HepG2 (cell line): ENCODE measurements at regions not wholly inside any gene's neighbourhood (a gene's known extent, or its start where the extent isn't known, plus 50 kb on each side); places are given as distances from the start of the nearest gene placed in this dataset.

ENCODE experiments used
- ATAC-seq: fragments of 200-7000 bp; cut with Tn5 transposase; 3 replicates; pipeline ENCODE4 v1.9.1; 2020; ENCODE audit warnings: mild to moderate bottlenecking, moderate library complexity
- BruUV-seq: library from RNA; stranded (reverse); fragments of 400-500 nt; replicated peaks from 2 replicates; lab custom pipeline; 2021; lab: Mats Ljungman, UMichigan
- CTCF ChIA-PET: fragments of 300-600 bp; formaldehyde crosslinking; extraction: SDS; loops from one replicate; lab custom pipeline; 2021; ENCODE audit warnings: low total read pairs, inconsistent platforms, low intra/inter-chr PET ratio; lab: Yijun Ruan, JAX
- POLR2A ChIA-PET: fragments of 350-600 bp; sonication (Branson Sonifier 250); formaldehyde crosslinking; loops from one replicate; lab custom pipeline; 2020; ENCODE audit warnings: antibody characterized with exemption, inconsistent platforms; lab: Yijun Ruan, JAX
- DNase-seq: peaks from one replicate; pipeline ENCODE4 v3.0.0-alpha.2; 2015; ENCODE audit warnings: low spot score
- FAIRE-seq: peaks from 3 replicates; lab custom pipeline; 2011; peaks lifted over from hg19 to GRCh38; lab: Jason Lieb, UNC
- H2AFZ ChIP-seq: one replicate; pipeline ENCODE4 v1.6.1; 2011; ENCODE audit warnings: low read length, inconsistent platforms
- H3K27ac ChIP-seq: fragments of 300-600 bp; 3 replicates; pipeline ENCODE4 v1.8.0; 2011; ENCODE audit warnings: mixed run types, mild to moderate bottlenecking, mixed read lengths, low read length, inconsistent platforms; ENCODE audit not compliant: insufficient read depth; ENCODE audit errors: extremely low read length
- H3K27me3 ChIP-seq, 2 experiments: fragments of 200-600 bp in 1 of 2; 2 replicates in 1 of 2; 3 replicates in 1 of 2; pipeline versions ENCODE4 v1.6.0 to v1.8.0; 2011; ENCODE audit warnings: low read length in 2 of 2, mild to moderate bottlenecking in 2 of 2, moderate library complexity in 2 of 2, inconsistent platforms in 1 of 2; ENCODE audit not compliant: insufficient read depth in 2 of 2, control insufficient read depth in 1 of 2
- H3K36me3 ChIP-seq, 2 experiments: fragments of 200-600 bp in 1 of 2; replicated peaks in 1 of 2; 2 replicates in 1 of 2; 3 replicates in 1 of 2; pipeline versions ENCODE4 v1.5.1 to v1.8.0; 2011; ENCODE audit warnings: low read length in 2 of 2, inconsistent platforms in 1 of 2; ENCODE audit not compliant: insufficient read depth in 2 of 2, control insufficient read depth in 1 of 2
- H3K4me1 ChIP-seq: 2 replicates; pipeline ENCODE4 v1.5.1; 2012; ENCODE audit warnings: low read length, inconsistent platforms; ENCODE audit not compliant: insufficient read depth
- H3K4me2 ChIP-seq: 2 replicates; pipeline ENCODE4 v1.6.0; 2011; ENCODE audit warnings: low read depth, low read length, inconsistent platforms
- H3K4me3 ChIP-seq, 3 experiments: fragments of 200-600 bp in 1 of 3; sonication (generic), shearing (Covaris generic) in 1 of 3; replicated peaks in 1 of 3; 2 replicates each; pipeline ENCODE4 v1.5.1; 2011 to 2016; ENCODE audit warnings: low read length in 3 of 3, inconsistent platforms in 2 of 3, low read depth in 2 of 3, mild to moderate bottlenecking in 2 of 3, control low read depth in 1 of 3, mixed read lengths in 1 of 3; ENCODE audit not compliant: insufficient read depth in 1 of 3
- H3K79me2 ChIP-seq: one replicate; pipeline ENCODE4 v1.6.1; 2011; ENCODE audit warnings: low read length, inconsistent platforms; ENCODE audit not compliant: insufficient read depth
- H3K9ac ChIP-seq: 2 replicates; pipeline ENCODE4 v1.6.0; 2011; ENCODE audit warnings: mild to moderate bottlenecking, low read depth, low read length, inconsistent platforms; ENCODE audit not compliant: insufficient read depth
- H3K9me3 ChIP-seq: 2 replicates; pipeline ENCODE4 v1.5.1; 2012; ENCODE audit warnings: mild to moderate bottlenecking, low read length
- H4K20me1 ChIP-seq: 2 replicates; pipeline ENCODE4 v1.6.0; 2011; ENCODE audit warnings: inconsistent platforms, mild to moderate bottlenecking, low read length, moderate library complexity; ENCODE audit not compliant: insufficient read depth
- AFF4 ChIP-seq: sonication (generic); formaldehyde crosslinking; IDR thresholded peaks from 2 replicates; pipeline ENCODE4 v1.4.0; 2020; ENCODE audit warnings: missing genetic modification reagents
- CBX5 ChIP-seq: sonication (generic); formaldehyde crosslinking; IDR thresholded peaks from 2 replicates; pipeline ENCODE4 v1.4.0; 2020; ENCODE audit warnings: missing genetic modification reagents, borderline replicate concordance
- FOXM1 ChIP-seq: sonication (generic); formaldehyde crosslinking; IDR thresholded peaks from 2 replicates; pipeline ENCODE4 v1.5.0; 2020; ENCODE audit warnings: missing genetic modification reagents
- GATAD1 ChIP-seq: IDR thresholded peaks from 2 replicates; pipeline ENCODE4 v1.6.1; 2016; ENCODE audit warnings: missing genetic modification reagents, missing compliant biosample characterization
- HCFC1 ChIP-seq: fragments of 150-350 bp; IDR thresholded peaks from 2 replicates; pipeline ENCODE4 v1.6.1; 2014; ENCODE audit warnings: low read depth, low read length
- LBX2 ChIP-seq: sonication (generic); formaldehyde crosslinking; IDR thresholded peaks from 2 replicates; pipeline ENCODE4 v1.5.0; 2020; ENCODE audit warnings: missing genetic modification reagents, mild to moderate bottlenecking, borderline replicate concordance
- MED1 ChIP-seq: sonication (generic); formaldehyde crosslinking; IDR thresholded peaks from 2 replicates; pipeline ENCODE4 v1.4.0; 2020; ENCODE audit warnings: missing genetic modification reagents
- MXD4 ChIP-seq: IDR thresholded peaks from 2 replicates; pipeline ENCODE4 v1.6.1; 2016; ENCODE audit warnings: mild to moderate bottlenecking, missing biosample characterization, missing genetic modification reagents
- PBX3 ChIP-seq: sonication (generic); formaldehyde crosslinking; IDR thresholded peaks from 2 replicates; pipeline ENCODE4 v1.8.1; 2023; ENCODE audit warnings: missing genetic modification reagents, inconsistent platforms, borderline replicate concordance
- PRPF4 ChIP-seq: fragments of 200-400 bp; formaldehyde crosslinking; IDR thresholded peaks from 2 replicates; pipeline ENCODE4 v1.6.1; 2016; ENCODE audit warnings: low read length, low read depth; ENCODE audit not compliant: poor library complexity, severe bottlenecking
- THAP8 ChIP-seq: sonication (generic); formaldehyde crosslinking; IDR thresholded peaks from 2 replicates; pipeline ENCODE4 v1.5.1; 2020; ENCODE audit warnings: missing genetic modification reagents, mild to moderate bottlenecking, borderline replicate concordance
- WIZ ChIP-seq: sonication (generic); formaldehyde crosslinking; IDR thresholded peaks from 2 replicates; pipeline ENCODE4 v1.5.1; 2020; ENCODE audit warnings: mild to moderate bottlenecking, missing genetic modification reagents
- ZBTB43 ChIP-seq: sonication (generic); formaldehyde crosslinking; conservative IDR thresholded peaks from 2 replicates; pipeline ENCODE4 v1.4.0; 2020; ENCODE audit warnings: missing genetic modification reagents
- ZMYM4 ChIP-seq: sonication (generic); formaldehyde crosslinking; IDR thresholded peaks from 2 replicates; pipeline ENCODE4 v1.8.1; 2023; ENCODE audit warnings: mild to moderate bottlenecking, missing genetic modification reagents
- ZNF180 ChIP-seq: sonication (generic); formaldehyde crosslinking; IDR thresholded peaks from 2 replicates; pipeline ENCODE4 v1.4.0; 2020; ENCODE audit warnings: low read depth, missing genetic modification reagents, borderline replicate concordance
- ZNF460 ChIP-seq: sonication (generic); formaldehyde crosslinking; IDR thresholded peaks from 2 replicates; pipeline ENCODE4 v1.5.1; 2020; ENCODE audit warnings: missing genetic modification reagents, mild to moderate bottlenecking, borderline replicate concordance
- in situ Hi-C: cut with HindIII; loops from 2 replicates; pipeline ENCODE4 v1.10.0; 2017; ENCODE audit warnings: low pct_unique_long_range_greater_than_20kb; ENCODE audit not compliant: extremely low pct_ligation_motif_present
- intact Hi-C: fragments of 100-400 bp; cut with micrococcal nuclease; formaldehyde crosslinking; loops from one replicate; pipeline ENCODE4 v1.10.0; 2022; ENCODE audit not compliant: unreplicated experiment

GRCh38 chr21:21788591-21788990, 790.4 kb downstream of the NCAM2 start:
- no peak overlapping the region for H2AFZ ChIP-seq
- ChIA-PET POLR2A (no interaction called here), CTCF (no interaction called here)
- no peak overlapping the region for H3K27ac ChIP-seq
- peaks cover 82% of the 10 kb centered on the region for H3K9me3 ChIP-seq
- H3K9ac ChIP-seq: no peak overlapping the region
- no peak overlapping the region for H3K4me2 ChIP-seq
- no peaks in the 10 kb centered on the region for H4K20me1 ChIP-seq
- H3K79me2 ChIP-seq: no peaks in the 10 kb centered on the region
- ATAC-seq (no peak), FAIRE-seq (no peak), DNase-seq (no peak)
- no TSS peak for BruUV-seq
- in situ Hi-C loops (no loop called here), intact Hi-C loops (no loop called here)
- H3K36me3 ChIP-seq: no peaks in the 10 kb centered on the region
- H3K4me3 ChIP-seq: no peak overlapping the region
- no peaks in the 10 kb centered on the region for H3K4me1 ChIP-seq
- H3K27me3 ChIP-seq: no peaks in the 10 kb centered on the region
- TF ChIP-seq LBX2 (CRISPR knock-in tag): no peak
- no peak for TF ChIP-seq ZBTB43
- TF ChIP-seq FOXM1 (CRISPR knock-in tag): no peak
- no peak for TF ChIP-seq THAP8
- TF ChIP-seq MED1 (CRISPR knock-in tag): no peak
- TF ChIP-seq PRPF4: no peak
- no peak for TF ChIP-seq HCFC1
- TF ChIP-seq GATAD1 (CRISPR knock-in tag): no peak
- TF ChIP-seq ZNF180: no peak
- TF ChIP-seq ZMYM4 (CRISPR knock-in tag): no peak
- TF ChIP-seq MXD4 (CRISPR knock-in tag): no peak
- TF ChIP-seq PBX3 (CRISPR knock-in tag): no peak
- no peak for TF ChIP-seq ZNF460 (CRISPR knock-in tag)
- TF ChIP-seq WIZ (CRISPR knock-in tag): no peak
- TF ChIP-seq AFF4 (CRISPR knock-in tag): no peak
- TF ChIP-seq CBX5 (CRISPR knock-in tag): no peak
